Suprapubic skin (tissue), 4 donors: ENCODE measurements at regions not wholly inside any gene's neighbourhood (a gene's known extent, or its start where the extent isn't known, plus 50 kb on each side); places are given as distances from the start of the nearest gene placed in this dataset.

Source experiments
- CTCF ChIP-seq, 2 donors: fragments of 200-600 bp in 1 of 2; fragments of 450-650 bp in 1 of 2; sonication (generic) in 1 of 2; IDR thresholded peaks; one replicate each; pipeline ENCODE4 v1.5.1; 2016 to 2019; ENCODE audit warnings: antibody characterized with exemption in 2 of 2, mild to moderate bottlenecking in 1 of 2, moderate library complexity in 1 of 2
- EP300 ChIP-seq: sonication (generic); formaldehyde crosslinking; IDR thresholded peaks from one replicate; pipeline ENCODE4 v1.6.1; 2017; ENCODE audit warnings: antibody characterized with exemption
- POLR2A ChIP-seq, 2 donors: fragments of 450-650 bp; IDR thresholded peaks; one replicate each; pipeline ENCODE4 v1.6.1; 2017; ENCODE audit warnings: antibody characterized with exemption in 2 of 2, mild to moderate bottlenecking in 2 of 2, moderate library complexity in 2 of 2
- POLR2AphosphoS5 ChIP-seq, 3 donors: sonication (generic); formaldehyde crosslinking; IDR thresholded peaks; one replicate each; pipeline ENCODE4 v1.6.1; 2017; ENCODE audit warnings: antibody characterized with exemption in 3 of 3

GRCh38 chr6:8579372-8579771 lies 144.0 kb upstream of the SLC35B3 start:
- TF ChIP-seq POLR2AphosphoS5 (IDR thresholded peaks at IDR 0.05) (no peak), CTCF (IDR thresholded peaks at IDR 0.05) (no peak), POLR2A (IDR thresholded peaks at IDR 0.05) (no peak), EP300 (no peak)
